Naive thymus-derived CD4-positive, alpha-beta T cell (primary cell): ENCODE measurements at regions not wholly inside any gene's neighbourhood (a gene's known extent, or its start where the extent isn't known, plus 50 kb on each side); places are given as distances from the start of the nearest gene placed in this dataset.

Experiments used
- ATAC-seq: fragments of 150-1000 bp; cut with Tn5 transposase; 2 replicates; pipeline ENCODE4 v1.10.0; 2021; ENCODE audit warnings: mild to moderate bottlenecking, moderate library complexity
- CTCF ChIA-PET: fragments of 350-600 bp; sonication (Branson Sonifier 250); formaldehyde crosslinking; loops from one replicate; lab custom pipeline; 2021; ENCODE audit warnings: antibody characterized with exemption; lab: Charles Lee
- POLR2A ChIA-PET: fragments of 350-600 bp; sonication (Branson Sonifier 250); formaldehyde crosslinking; loops from one replicate; lab custom pipeline; 2021; ENCODE audit warnings: antibody characterized with exemption, inconsistent platforms; lab: Charles Lee
- DNase-seq, 9 donors: peaks; one replicate each; pipeline versions ENCODE4 v3.0.0 to v3.0.0-alpha.2; 2020 to 2022; ENCODE audit warnings: mixed read lengths in 1 of 9
- H3K27ac ChIP-seq: one replicate; pipeline ENCODE4 v1.7.0; 2013; ENCODE audit warnings: mild to moderate bottlenecking, low read depth, low read length, moderate library complexity
- H3K27me3 ChIP-seq, 2 donors: one replicate each; pipeline ENCODE4 v1.7.0; 2013; ENCODE audit warnings: low read length in 2 of 2, mild to moderate bottlenecking in 2 of 2, moderate library complexity in 2 of 2; ENCODE audit not compliant: control insufficient read depth in 2 of 2, insufficient read depth in 2 of 2
- H3K36me3 ChIP-seq, 3 experiments: 1 replicate in 2 of 3; 2 replicates in 1 of 3; pipeline ENCODE4 v1.7.0; 2013; ENCODE audit warnings: low read length in 3 of 3, mild to moderate bottlenecking in 3 of 3, moderate library complexity in 1 of 3; ENCODE audit not compliant: insufficient read depth in 3 of 3, control insufficient read depth in 2 of 3
- H3K4me1 ChIP-seq, 2 donors: one replicate each; pipeline ENCODE4 v1.7.0; 2013; ENCODE audit warnings: low read length in 2 of 2, mild to moderate bottlenecking in 2 of 2, moderate library complexity in 1 of 2; ENCODE audit not compliant: control insufficient read depth in 2 of 2, insufficient read depth in 2 of 2
- H3K4me3 ChIP-seq: 2 replicates; pipeline ENCODE4 v1.7.0; 2013; ENCODE audit warnings: mild to moderate bottlenecking, low read length
- H3K9me3 ChIP-seq, 3 experiments: 1 replicate in 2 of 3; 2 replicates in 1 of 3; pipeline ENCODE4 v1.7.0; 2013; ENCODE audit warnings: low read length in 3 of 3; ENCODE audit not compliant: control insufficient read depth in 2 of 3
- H3K27ac Mint-ChIP-seq, 9 donors: one replicate each; pipeline ENCODE4 v1.8.0; 2020 to 2022; ENCODE audit warnings: mixed read lengths in 9 of 9, mild to moderate bottlenecking in 8 of 9, moderate library complexity in 5 of 9, inconsistent platforms in 2 of 9
- H3K27me3 Mint-ChIP-seq, 5 donors: one replicate each; pipeline ENCODE4 v1.8.0; 2021 to 2022; ENCODE audit warnings: mixed read lengths in 5 of 5, mild to moderate bottlenecking in 1 of 5
- H3K36me3 Mint-ChIP-seq, 5 donors: one replicate each; pipeline ENCODE4 v1.8.0; 2020 to 2022; ENCODE audit warnings: mixed read lengths in 5 of 5, mild to moderate bottlenecking in 3 of 5, inconsistent platforms in 1 of 5
- H3K4me1 Mint-ChIP-seq, 7 donors: one replicate each; pipeline ENCODE4 v1.8.0; 2020 to 2022; ENCODE audit warnings: mixed read lengths in 7 of 7, mild to moderate bottlenecking in 3 of 7, inconsistent platforms in 1 of 7
- H3K4me3 Mint-ChIP-seq, 10 donors: one replicate each; pipeline ENCODE4 v1.8.0; 2020 to 2022; ENCODE audit warnings: mild to moderate bottlenecking in 10 of 10, mixed read lengths in 10 of 10, moderate library complexity in 6 of 10, inconsistent platforms in 2 of 10
- H3K9me3 Mint-ChIP-seq, 11 donors: one replicate each; pipeline ENCODE4 v1.8.0; 2020 to 2022; ENCODE audit warnings: mixed read lengths in 11 of 11, mild to moderate bottlenecking in 4 of 11, inconsistent platforms in 1 of 11, moderate library complexity in 1 of 11
- intact Hi-C, 2 donors: fragments of 100-400 bp; cut with micrococcal nuclease; formaldehyde crosslinking; loops; one replicate each; pipeline ENCODE4 v1.15.1; 2023

DNA sequence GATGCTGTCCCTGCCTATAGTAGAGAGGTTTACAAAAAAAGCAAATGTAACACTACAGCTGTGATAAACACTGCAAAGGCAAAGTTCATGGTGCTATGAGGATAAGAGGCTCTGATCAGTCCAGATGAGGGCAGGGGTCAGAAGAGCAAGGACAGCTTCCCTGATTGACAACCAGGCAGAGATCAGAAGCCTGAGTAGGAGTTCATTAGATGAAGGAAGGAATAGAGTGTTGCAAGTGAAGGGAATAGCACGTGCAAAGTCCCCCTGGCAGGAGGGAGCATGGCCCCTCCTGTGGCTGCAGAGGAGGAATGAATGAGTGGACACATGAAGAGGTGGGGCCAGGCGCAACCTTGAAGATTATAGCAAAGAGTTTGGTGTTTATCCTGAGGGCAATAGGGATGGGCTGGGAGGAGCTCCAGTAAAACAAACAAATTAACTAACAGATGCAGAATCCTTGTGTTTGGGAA is 208.4 kb upstream of the IRX5 start:
- peaks cover 0 to 4% (median 0%) of the 10 kb centered on the region in 3 experiments for H3K9me3 ChIP-seq

DNA sequence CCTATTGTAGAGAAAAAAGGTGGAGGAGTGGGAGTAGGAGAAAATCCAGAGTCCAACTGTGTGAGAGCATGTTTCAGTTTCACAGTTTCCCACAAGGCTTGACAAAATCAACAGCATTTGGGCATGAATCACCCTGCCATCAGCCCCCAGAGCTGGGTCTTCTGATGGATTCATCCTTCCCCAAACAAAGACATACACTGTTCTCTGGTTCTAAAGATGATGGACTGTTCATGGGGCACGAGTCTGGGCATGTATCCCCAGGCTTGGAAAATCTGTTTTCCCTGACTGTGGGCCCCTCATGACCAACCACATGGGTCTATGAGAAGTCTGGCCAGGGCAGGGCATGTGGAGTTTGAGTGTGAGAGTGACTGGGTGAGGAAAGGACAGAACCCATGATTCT is 210.4 kb upstream of the IRX5 start:
- H3K27ac Mint-ChIP-seq, result no peak overlapping the region
- intact Hi-C loops, result no loop called here
- CTCF ChIA-PET, result no interaction called here
- POLR2A ChIA-PET, result no interaction called here
- Histone ChIP-seq H3K36me3 (no peaks in the 10 kb centered on the region), H3K4me3 (no peak overlapping the region), H3K27me3 (no peaks in the 10 kb centered on the region), H3K27ac (no peak overlapping the region), H3K4me1 (no peaks in the 10 kb centered on the region), H3K9me3 (peaks cover 0 to 4% (median 0%) of the 10 kb centered on the region in 3 experiments)
- peaks cover 0 to 11% (median 3%) of the 10 kb centered on the region in 11 donors for H3K9me3 Mint-ChIP-seq
- ATAC-seq (no peak), DNase-seq (no peak)
- peaks cover 0 to 10% (median 7%) of the 10 kb centered on the region in 5 donors for H3K27me3 Mint-ChIP-seq
- no peaks in the 10 kb centered on the region for H3K36me3 Mint-ChIP-seq
- no peak overlapping the region for H3K4me3 Mint-ChIP-seq
- no peaks in the 10 kb centered on the region for H3K4me1 Mint-ChIP-seq

More for the DNA sequence above, 208.4 kb upstream of the IRX5 start:
- ChIA-PET CTCF (no interaction called here), POLR2A (no interaction called here)
- ATAC-seq (no peak), DNase-seq (no peak)
- no peaks in the 10 kb centered on the region for H3K4me1 Mint-ChIP-seq
- H3K27ac ChIP-seq, result no peak overlapping the region
- H3K4me3 ChIP-seq, result no peak overlapping the region
- H3K36me3 ChIP-seq, result no peaks in the 10 kb centered on the region
- H3K4me3 Mint-ChIP-seq, result no peak overlapping the region
- no peaks in the 10 kb centered on the region for H3K27me3 ChIP-seq
- no peaks in the 10 kb centered on the region for H3K4me1 ChIP-seq
- intact Hi-C loops, result no loop called here
- H3K36me3 Mint-ChIP-seq, result no peaks in the 10 kb centered on the region
- H3K27me3 Mint-ChIP-seq, result peaks cover 0 to 10% (median 6%) of the 10 kb centered on the region in 5 donors
- peaks cover 0 to 13% (median 4%) of the 10 kb centered on the region in 11 donors for H3K9me3 Mint-ChIP-seq
- H3K27ac Mint-ChIP-seq, result no peak overlapping the region

DNA sequence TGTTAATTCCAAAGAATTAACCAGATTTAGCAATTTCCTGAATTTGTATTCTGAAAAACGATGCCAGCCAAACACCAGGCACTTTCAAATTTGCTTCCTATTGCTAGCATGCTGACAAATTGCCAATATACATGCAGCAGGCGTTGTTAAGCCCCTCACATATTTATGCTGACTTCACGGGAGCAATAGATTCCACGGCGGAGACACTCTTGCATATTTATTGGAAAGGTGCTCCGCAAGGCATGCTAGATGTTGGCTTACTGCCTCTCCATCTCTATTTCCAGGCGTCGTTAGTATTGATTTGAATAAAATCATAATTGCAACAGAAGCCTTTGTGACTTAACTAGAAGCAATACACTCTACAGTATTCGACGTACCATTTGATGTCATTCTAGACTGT is 211.0 kb upstream of the IRX5 start:
- Mint-ChIP-seq H3K4me3 (no peak overlapping the region), H3K4me1 (no peaks in the 10 kb centered on the region), H3K27ac (no peak overlapping the region), H3K27me3 (peaks cover 0 to 14% (median 7%) of the 10 kb centered on the region in 5 donors), H3K36me3 (no peaks in the 10 kb centered on the region), H3K9me3 (peaks cover 0 to 11% (median 3%) of the 10 kb centered on the region in 11 donors)
- no peaks in the 10 kb centered on the region for H3K4me1 ChIP-seq
- ATAC-seq, result no peak
- H3K36me3 ChIP-seq, result no peaks in the 10 kb centered on the region
- H3K27ac ChIP-seq, result no peak overlapping the region
- CTCF ChIA-PET, result no interaction called here
- POLR2A ChIA-PET, result no interaction called here
- H3K27me3 ChIP-seq, result no peaks in the 10 kb centered on the region
- intact Hi-C loops, result no loop called here
- H3K4me3 ChIP-seq, result no peak overlapping the region
- H3K9me3 ChIP-seq, result peaks cover 0 to 4% (median 0%) of the 10 kb centered on the region in 3 experiments
- no peak for DNase-seq

DNA sequence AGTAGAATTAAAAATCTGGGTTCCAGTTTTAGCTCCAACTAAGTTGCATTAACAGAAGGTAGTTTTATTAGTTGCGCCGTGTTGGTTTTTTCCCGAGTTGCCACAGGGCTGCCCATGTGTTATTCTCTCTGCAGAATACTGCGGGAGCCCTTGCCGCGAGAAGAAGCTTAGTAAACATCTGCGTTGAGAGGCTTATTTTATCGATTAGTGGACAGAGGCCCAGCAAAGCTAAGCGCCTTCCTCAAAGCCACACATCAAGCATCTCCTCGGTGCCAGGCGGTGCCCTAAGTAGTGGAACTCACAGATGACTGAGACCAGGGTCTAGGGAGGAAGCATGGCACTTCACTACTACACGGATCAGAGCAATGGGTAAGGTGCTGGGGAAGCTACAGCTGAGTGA is 212.3 kb upstream of the IRX5 start:
- no peaks in the 10 kb centered on the region for H3K36me3 Mint-ChIP-seq
- Histone ChIP-seq H3K4me1 (no peaks in the 10 kb centered on the region), H3K36me3 (no peaks in the 10 kb centered on the region), H3K4me3 (no peak overlapping the region), H3K27ac (no peak overlapping the region), H3K9me3 (peaks cover 0 to 4% (median 0%) of the 10 kb centered on the region in 3 experiments), H3K27me3 (no peaks in the 10 kb centered on the region)
- CTCF ChIA-PET, result no interaction called here
- H3K4me3 Mint-ChIP-seq, result no peak overlapping the region
- H3K9me3 Mint-ChIP-seq, result peaks cover 0 to 8% (median 3%) of the 10 kb centered on the region in 11 donors
- no peak for ATAC-seq
- no peak for DNase-seq
- peaks cover 0 to 14% (median 7%) of the 10 kb centered on the region in 5 donors for H3K27me3 Mint-ChIP-seq
- H3K4me1 Mint-ChIP-seq, result no peaks in the 10 kb centered on the region
- no peak overlapping the region for H3K27ac Mint-ChIP-seq
- POLR2A ChIA-PET, result no interaction called here
- intact Hi-C loops, result no loop called here

DNA sequence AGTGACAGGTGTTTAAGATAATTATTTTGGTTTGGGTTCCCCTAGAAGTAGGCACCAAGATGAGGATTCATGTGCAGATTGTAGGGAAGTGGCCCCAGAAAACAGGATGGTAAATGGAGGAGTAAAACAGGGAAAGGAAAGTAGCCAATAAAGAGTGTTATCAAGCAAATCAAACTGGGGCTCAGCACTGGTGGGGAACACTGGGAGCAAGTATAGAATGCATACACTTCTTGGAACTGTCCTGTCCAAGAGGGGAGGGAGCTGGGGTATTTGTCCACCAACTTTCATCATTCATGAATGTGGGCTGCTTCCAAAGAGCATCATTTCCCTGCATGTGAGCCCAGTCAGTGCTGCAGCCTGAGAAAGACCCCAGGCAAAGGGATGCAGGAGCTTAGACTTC is 215.7 kb upstream of the IRX5 start:
- Histone ChIP-seq H3K9me3 (peaks cover 0 to 4% (median 0%) of the 10 kb centered on the region in 3 experiments), H3K27me3 (no peaks in the 10 kb centered on the region), H3K4me3 (no peak overlapping the region), H3K27ac (no peak overlapping the region), H3K4me1 (no peaks in the 10 kb centered on the region), H3K36me3 (no peaks in the 10 kb centered on the region)
- no peak overlapping the region for H3K27ac Mint-ChIP-seq
- peaks cover 0 to 8% (median 1%) of the 10 kb centered on the region in 11 donors for H3K9me3 Mint-ChIP-seq
- ChIA-PET CTCF (no interaction called here), POLR2A (no interaction called here)
- intact Hi-C loops, result no loop called here
- H3K4me1 Mint-ChIP-seq, result no peaks in the 10 kb centered on the region
- no peak for DNase-seq
- no peaks in the 10 kb centered on the region for H3K36me3 Mint-ChIP-seq
- ATAC-seq, result no peak
- H3K4me3 Mint-ChIP-seq, result no peak overlapping the region
- H3K27me3 Mint-ChIP-seq, result peaks cover 0 to 20% (median 0%) of the 10 kb centered on the region in 5 donors

DNA sequence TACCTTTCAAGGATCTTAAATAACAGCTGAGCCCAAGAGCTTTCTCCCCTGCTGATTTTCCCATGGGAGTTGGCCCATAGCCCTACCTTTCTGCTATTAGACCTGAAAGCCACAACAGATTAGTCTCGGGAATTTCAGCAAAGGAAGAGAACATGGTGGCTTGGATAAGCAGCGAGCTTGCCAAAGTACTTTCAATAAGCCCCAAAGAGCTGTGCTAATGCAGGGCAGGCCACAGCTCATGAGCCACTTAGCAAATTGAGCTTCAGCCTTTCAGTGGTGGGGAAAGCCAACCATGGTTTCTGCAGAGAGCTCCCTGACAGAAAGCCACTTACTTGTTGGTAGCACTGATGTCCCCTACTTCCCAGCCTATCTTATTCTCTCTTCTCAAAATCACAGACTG is 217.8 kb upstream of the IRX5 start:
- H3K36me3 ChIP-seq, result no peaks in the 10 kb centered on the region
- ATAC-seq (no peak), DNase-seq (no peak)
- Mint-ChIP-seq H3K27ac (no peak overlapping the region), H3K4me1 (no peaks in the 10 kb centered on the region), H3K9me3 (peaks cover 0 to 10% (median 0%) of the 10 kb centered on the region in 11 donors), H3K27me3 (peaks cover 0 to 20% (median 0%) of the 10 kb centered on the region in 5 donors), H3K4me3 (no peak overlapping the region), H3K36me3 (no peaks in the 10 kb centered on the region)
- no peaks in the 10 kb centered on the region for H3K4me1 ChIP-seq
- H3K27ac ChIP-seq, result no peak overlapping the region
- ChIA-PET CTCF (no interaction called here), POLR2A (no interaction called here)
- no peaks in the 10 kb centered on the region for H3K9me3 ChIP-seq
- intact Hi-C loops, result no loop called here
- H3K4me3 ChIP-seq, result no peak overlapping the region
- no peaks in the 10 kb centered on the region for H3K27me3 ChIP-seq

DNA sequence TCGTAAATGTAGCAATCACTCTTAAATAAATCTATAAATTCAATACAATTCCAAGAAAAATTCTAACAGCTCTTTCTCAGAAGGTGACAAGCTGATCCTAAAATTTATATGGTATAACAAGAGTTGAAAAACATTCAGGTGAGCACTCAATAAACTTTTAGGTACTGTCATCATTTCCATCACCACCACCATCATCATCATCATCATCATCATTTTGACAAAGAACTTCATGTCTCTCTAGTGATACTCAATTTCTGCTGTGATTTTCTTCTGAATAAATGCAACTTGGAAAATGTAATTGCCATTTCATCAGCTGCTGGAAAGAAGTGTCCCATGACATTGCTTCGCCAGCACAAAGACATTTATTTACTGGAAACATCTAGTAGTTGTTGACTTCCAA is 222.9 kb upstream of the IRX5 start:
- no peak overlapping the region for H3K4me3 ChIP-seq
- H3K9me3 ChIP-seq, result no peaks in the 10 kb centered on the region
- peaks cover 0 to 6% (median 0%) of the 10 kb centered on the region in 11 donors for H3K9me3 Mint-ChIP-seq
- CTCF ChIA-PET, result no interaction called here
- no peaks in the 10 kb centered on the region for H3K4me1 Mint-ChIP-seq
- ATAC-seq (no peak), DNase-seq (no peak)
- H3K27ac Mint-ChIP-seq, result no peak overlapping the region
- POLR2A ChIA-PET, result no interaction called here
- H3K27ac ChIP-seq, result no peak overlapping the region
- H3K4me3 Mint-ChIP-seq, result no peak overlapping the region
- H3K36me3 ChIP-seq, result no peaks in the 10 kb centered on the region
- no peaks in the 10 kb centered on the region for H3K27me3 ChIP-seq
- H3K27me3 Mint-ChIP-seq, result peaks cover 0 to 13% (median 0%) of the 10 kb centered on the region in 5 donors
- intact Hi-C loops, result no loop called here
- H3K36me3 Mint-ChIP-seq, result no peaks in the 10 kb centered on the region
- no peaks in the 10 kb centered on the region for H3K4me1 ChIP-seq
